ENCODE measurements at regions not wholly inside any gene's neighbourhood (a gene's known extent, or its start where the extent isn't known, plus 50 kb on each side); places are given as distances from the start of the nearest gene placed in this dataset.

- Histone ChIP-seq H3K27ac (no peak overlapping the region), H3K4me1 (ENCODE audit: control insufficient read depth in 1 of 2, insufficient read depth in 1 of 2, low read depth in 1 of 2, low read length in 1 of 2) (no peaks in the 10 kb centered on the region), H3K36me3 (no peaks in the 10 kb centered on the region), H3K27me3 (no peaks in the 10 kb centered on the region), H3K4me3 (ENCODE audit: low read depth in 1 of 2, low read length in 1 of 2) (no peak overlapping the region), H3K9me3 (no peaks in the 10 kb centered on the region)
- no peak for TF ChIP-seq CTCF (IDR thresholded peaks at IDR 0.05)
Measured at GRCh38 chr6:110552901-110553641, 76.7 kb upstream of the SLC22A16 start.

- Histone ChIP-seq H3K36me3 (no peaks in the 10 kb centered on the region), H3K9me3 (no peaks in the 10 kb centered on the region), H3K27ac (no peak overlapping the region), H3K4me3 (ENCODE audit: low read depth in 1 of 2, low read length in 1 of 2) (no peak overlapping the region), H3K27me3 (no peaks in the 10 kb centered on the region), H3K4me1 (ENCODE audit: control insufficient read depth in 1 of 2, insufficient read depth in 1 of 2, low read depth in 1 of 2, low read length in 1 of 2) (no peaks in the 10 kb centered on the region)
- no peak for TF ChIP-seq CTCF (IDR thresholded peaks at IDR 0.05)
Measured at GRCh38 chr6:110552076-110552475, 75.7 kb upstream of the SLC22A16 start.

- no peaks in the 10 kb centered on the region for H3K9me3 ChIP-seq
- TF ChIP-seq CTCF (IDR thresholded peaks at IDR 0.05) = no peak
- no peaks in the 10 kb centered on the region for H3K4me1 ChIP-seq (ENCODE audit: control insufficient read depth in 1 of 2, insufficient read depth in 1 of 2, low read depth in 1 of 2, low read length in 1 of 2)
- no peak overlapping the region for H3K4me3 ChIP-seq (ENCODE audit: low read depth in 1 of 2, low read length in 1 of 2)
- H3K36me3 ChIP-seq = no peaks in the 10 kb centered on the region
- no peak overlapping the region for H3K27ac ChIP-seq
- H3K27me3 ChIP-seq = no peaks in the 10 kb centered on the region
Measured at GRCh38 chr6:110551088-110551487, 74.7 kb upstream of the SLC22A16 start.

GRCh38 chr6:110550353-110550752 is 73.9 kb upstream of the SLC22A16 start:
- no peaks in the 10 kb centered on the region for H3K27me3 ChIP-seq
- TF ChIP-seq CTCF (IDR thresholded peaks at IDR 0.05) = no peak
- no peaks in the 10 kb centered on the region for H3K36me3 ChIP-seq
- no peaks in the 10 kb centered on the region for H3K4me1 ChIP-seq (ENCODE audit: control insufficient read depth in 1 of 2, insufficient read depth in 1 of 2, low read depth in 1 of 2, low read length in 1 of 2)
- no peak overlapping the region for H3K27ac ChIP-seq
- no peak overlapping the region for H3K4me3 ChIP-seq (ENCODE audit: low read depth in 1 of 2, low read length in 1 of 2)
- no peaks in the 10 kb centered on the region for H3K9me3 ChIP-seq

GRCh38 chr6:110549277-110549676 is 72.9 kb upstream of the SLC22A16 start:
- H3K27ac ChIP-seq = no peak overlapping the region
- TF ChIP-seq CTCF (IDR thresholded peaks at IDR 0.05) = no peak
- no peaks in the 10 kb centered on the region for H3K36me3 ChIP-seq
- H3K4me1 ChIP-seq (ENCODE audit: control insufficient read depth in 1 of 2, insufficient read depth in 1 of 2, low read depth in 1 of 2, low read length in 1 of 2) = no peaks in the 10 kb centered on the region
- H3K27me3 ChIP-seq = no peaks in the 10 kb centered on the region
- H3K4me3 ChIP-seq (ENCODE audit: low read depth in 1 of 2, low read length in 1 of 2) = no peak overlapping the region
- H3K9me3 ChIP-seq = no peaks in the 10 kb centered on the region

Data from neutrophil (primary cell).